AG09319 (cell line): ENCODE measurements at regions not wholly inside any gene's neighbourhood (a gene's known extent, or its start where the extent isn't known, plus 50 kb on each side); places are given as distances from the start of the nearest gene placed in this dataset.
A peak's percentile ranks its signal among the peaks of the same experiment; 100 is the strongest.

ENCODE experiments used
- DNase-seq: peaks from one replicate; pipeline ENCODE4 v3.0.0-alpha.2; 2010; ENCODE audit warnings: low read depth; ENCODE audit errors: extremely low read depth
- CTCF ChIP-seq: IDR thresholded peaks from 2 replicates; pipeline ENCODE4 v1.5.1; 2011; ENCODE audit warnings: low read depth, mild to moderate bottlenecking, inconsistent platforms, low read length, moderate library complexity

GRCh38 chr1:30110846-30111245 is 612.5 kb downstream of the MATN1 start:
- no peak for DNase-seq
- no peak for TF ChIP-seq CTCF

GRCh38 chr1:30109853-30110252 is 613.5 kb downstream of the MATN1 start:
- no peak for TF ChIP-seq CTCF
- DNase-seq = peak; percentile 27

- DNase-seq = no peak
- no peak for TF ChIP-seq CTCF
These were observed 615.2 kb downstream of the MATN1 start for GRCh38 chr1:30108186-30108585.

- peak; percentile 30 for TF ChIP-seq CTCF
- DNase-seq = no peak
These were observed 617.3 kb downstream of the MATN1 start for GRCh38 chr1:30106125-30106524.

GRCh38 chr1:30104551-30104950 is 618.8 kb downstream of the MATN1 start:
- DNase-seq = no peak
- no peak for TF ChIP-seq CTCF

- no peak for TF ChIP-seq CTCF
These were observed 619.5 kb downstream of the MATN1 start for GRCh38 chr1:30103708-30104411.

GRCh38 chr1:30102605-30103004 is 620.8 kb downstream of the MATN1 start:
- no peak for TF ChIP-seq CTCF
- DNase-seq = no peak

More at GRCh38 chr1:30103708-30104411, 619.5 kb downstream of the MATN1 start:
- no peak for DNase-seq
